LNCaP clone FGC (cell line): ENCODE measurements at regions not wholly inside any gene's neighbourhood (a gene's known extent, or its start where the extent isn't known, plus 50 kb on each side); places are given as distances from the start of the nearest gene placed in this dataset.

Source experiments
- DNase-seq: peaks from one replicate; pipeline ENCODE4 v3.0.0-alpha.2; 2011; ENCODE audit warnings: low read depth
- H3K4me3 ChIP-seq: 2 replicates; pipeline ENCODE4 v1.5.1; 2011; ENCODE audit warnings: mild to moderate bottlenecking, low read depth, low read length, control low read depth
- CTCF ChIP-seq: IDR thresholded peaks from 2 replicates; pipeline ENCODE4 v1.5.1; 2012; ENCODE audit warnings: mild to moderate bottlenecking; ENCODE audit not compliant: control insufficient read depth, insufficient read depth; ENCODE audit errors: extremely low read depth

- DNase-seq = no peak
- TF ChIP-seq CTCF = no peak
- H3K4me3 ChIP-seq = no peak overlapping the region
Observed at GRCh38 chr22:44616882-44617655, 84.9 kb upstream of the PRR5 start.

- no peak for TF ChIP-seq CTCF
- no peak for DNase-seq
- no peak overlapping the region for H3K4me3 ChIP-seq
Observed at GRCh38 chr22:44616461-44616860, 85.5 kb upstream of the PRR5 start.

- H3K4me3 ChIP-seq = no peak overlapping the region
- no peak for DNase-seq
- TF ChIP-seq CTCF = no peak
Observed at GRCh38 chr22:44615602-44616180, 86.3 kb upstream of the PRR5 start.

GRCh38 chr22:44615146-44615545, 86.9 kb upstream of the PRR5 start:
- no peak for TF ChIP-seq CTCF
- no peak overlapping the region for H3K4me3 ChIP-seq
- DNase-seq = no peak

- no peak for TF ChIP-seq CTCF
- no peak for DNase-seq
- H3K4me3 ChIP-seq = no peak overlapping the region
Observed at GRCh38 chr22:44613196-44613595, 88.8 kb upstream of the PRR5 start.

DNA sequence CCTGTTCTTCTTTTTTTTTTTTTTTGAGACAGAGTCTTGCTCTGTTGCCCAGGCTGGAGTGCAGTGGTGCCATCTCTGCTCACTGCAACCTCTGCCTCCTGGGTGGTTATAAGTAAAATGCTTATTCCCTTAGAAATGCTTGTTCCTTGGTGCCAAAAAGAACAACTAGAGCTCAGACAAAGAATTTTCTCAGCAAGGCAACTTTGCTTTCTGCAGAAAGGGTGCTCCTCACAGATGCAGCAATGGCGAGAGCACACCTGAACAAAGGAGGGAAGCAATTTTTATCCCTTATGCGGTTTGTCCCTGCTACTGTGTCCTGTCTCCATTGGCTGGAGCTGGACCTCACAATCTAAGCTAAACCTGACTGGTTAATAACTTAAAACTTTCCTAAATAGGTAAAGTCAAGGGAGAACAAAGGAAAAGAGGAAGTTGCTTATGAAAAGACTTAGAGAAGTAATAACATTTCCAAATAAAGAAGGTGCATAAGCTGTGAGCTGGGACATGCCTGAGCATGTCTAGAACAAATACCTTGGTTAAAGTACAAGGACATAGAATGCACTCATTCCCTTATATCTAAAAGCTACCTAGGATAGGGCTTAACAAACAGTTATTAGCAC, 90.0 kb upstream of the PRR5 start:
- no peak for DNase-seq
- TF ChIP-seq CTCF = no peak
- H3K4me3 ChIP-seq = no peak overlapping the region

- TF ChIP-seq CTCF = no peak
- no peak overlapping the region for H3K4me3 ChIP-seq
- DNase-seq = no peak
Observed at GRCh38 chr22:44610071-44610470, 91.9 kb upstream of the PRR5 start.
